T-helper 17 cell (primary cell): ENCODE measurements at regions not wholly inside any gene's neighbourhood (a gene's known extent, or its start where the extent isn't known, plus 50 kb on each side); places are given as distances from the start of the nearest gene placed in this dataset.
"Not testable (repeated sequence)": the region's sequence is repeated elsewhere in the genome, so short reads cannot be mapped to it uniquely, and the experiment has no call there.

Experiments used
- ATAC-seq: fragments of 150-1000 bp; cut with Tn5 transposase; 2 replicates; pipeline ENCODE4 v1.10.0; 2021; ENCODE audit warnings: mild to moderate bottlenecking, moderate library complexity
- DNase-seq, 3 donors: peaks; one replicate each; pipeline versions ENCODE4 v3.0.0 to v3.0.0-alpha.2; 2020 to 2021
- H3K9me3 ChIP-seq: one replicate; pipeline ENCODE4 v1.7.0; 2013; ENCODE audit warnings: low read length, mild to moderate bottlenecking; ENCODE audit not compliant: control insufficient read depth, poor library complexity, severe bottlenecking
- H3K27ac Mint-ChIP-seq: one replicate; pipeline ENCODE4 v1.8.0; 2022; ENCODE audit warnings: mild to moderate bottlenecking, moderate library complexity, mixed read lengths
- H3K27me3 Mint-ChIP-seq: one replicate; pipeline ENCODE4 v1.8.0; 2022; ENCODE audit warnings: mixed read lengths
- H3K36me3 Mint-ChIP-seq: one replicate; pipeline ENCODE4 v1.8.0; 2022; ENCODE audit warnings: low read depth, mixed read lengths
- H3K4me1 Mint-ChIP-seq: one replicate; pipeline ENCODE4 v1.8.0; 2022; ENCODE audit warnings: mild to moderate bottlenecking, mixed read lengths
- H3K4me3 Mint-ChIP-seq: one replicate; pipeline ENCODE4 v1.8.0; 2022; ENCODE audit warnings: mild to moderate bottlenecking, moderate library complexity, mixed read lengths

- no peak for DNase-seq
- Mint-ChIP-seq H3K27me3 (no peaks in the 10 kb centered on the region), H3K4me1 (no peaks in the 10 kb centered on the region), H3K27ac (no peak overlapping the region), H3K4me3 (no peak overlapping the region), H3K36me3 (no peaks in the 10 kb centered on the region)
- H3K9me3 ChIP-seq: no peaks in the 10 kb centered on the region
- no peak for ATAC-seq
Observed at GRCh38 chrX:65971151-65971550, 68.7 kb downstream of the VSIG4 start.

- not testable (repeated sequence) for H3K27ac Mint-ChIP-seq, H3K27me3 Mint-ChIP-seq, H3K4me3 Mint-ChIP-seq, H3K36me3 Mint-ChIP-seq, DNase-seq, H3K9me3 ChIP-seq, ATAC-seq, H3K4me1 Mint-ChIP-seq
Observed at GRCh38 chrX:65967159-65967558, 72.7 kb downstream of the VSIG4 start.

- Mint-ChIP-seq H3K27me3 (no peaks in the 10 kb centered on the region), H3K4me1 (no peaks in the 10 kb centered on the region), H3K27ac (no peak overlapping the region), H3K36me3 (no peaks in the 10 kb centered on the region), H3K4me3 (no peak overlapping the region)
- ATAC-seq (no peak), DNase-seq (no peak)
- no peaks in the 10 kb centered on the region for H3K9me3 ChIP-seq
Observed at GRCh38 chrX:65961714-65962113, 78.2 kb downstream of the VSIG4 start.

GRCh38 chrX:65948103-65948502, 91.8 kb downstream of the VSIG4 start:
- H3K27ac Mint-ChIP-seq: no peak overlapping the region
- ATAC-seq (no peak), DNase-seq (no peak)
- H3K27me3 Mint-ChIP-seq: no peaks in the 10 kb centered on the region
- peaks cover 7% of the 10 kb centered on the region for H3K4me1 Mint-ChIP-seq
- H3K4me3 Mint-ChIP-seq: no peak overlapping the region
- H3K9me3 ChIP-seq: no peaks in the 10 kb centered on the region
- H3K36me3 Mint-ChIP-seq: peaks cover 2% of the 10 kb centered on the region

GRCh38 chrX:65941775-65942174, 98.1 kb downstream of the VSIG4 start:
- Mint-ChIP-seq H3K4me1 (no peaks in the 10 kb centered on the region), H3K27ac (no peak overlapping the region), H3K36me3 (no peaks in the 10 kb centered on the region), H3K4me3 (no peak overlapping the region), H3K27me3 (no peaks in the 10 kb centered on the region)
- ATAC-seq (no peak), DNase-seq (no peak)
- no peaks in the 10 kb centered on the region for H3K9me3 ChIP-seq

- no peak overlapping the region for H3K27ac Mint-ChIP-seq
- peaks cover 2% of the 10 kb centered on the region for H3K4me1 Mint-ChIP-seq
- H3K9me3 ChIP-seq: no peaks in the 10 kb centered on the region
- ATAC-seq (no peak), DNase-seq (no peak)
- H3K4me3 Mint-ChIP-seq: no peak overlapping the region
- no peaks in the 10 kb centered on the region for H3K27me3 Mint-ChIP-seq
- no peaks in the 10 kb centered on the region for H3K36me3 Mint-ChIP-seq
Observed at GRCh38 chrX:65933085-65933589, 106.7 kb downstream of the VSIG4 start.

GRCh38 chrX:65932173-65933084, 107.5 kb downstream of the VSIG4 start:
- Mint-ChIP-seq H3K27ac (no peak overlapping the region), H3K4me3 (no peak overlapping the region), H3K27me3 (no peaks in the 10 kb centered on the region), H3K36me3 (no peaks in the 10 kb centered on the region), H3K4me1 (peaks cover 3% of the 10 kb centered on the region)
- DNase-seq: no peak
- no peaks in the 10 kb centered on the region for H3K9me3 ChIP-seq
- no peak for ATAC-seq

- DNase-seq: no peak
- Mint-ChIP-seq H3K4me1 (peaks cover 18% of the 10 kb centered on the region), H3K36me3 (no peaks in the 10 kb centered on the region), H3K27me3 (no peaks in the 10 kb centered on the region), H3K4me3 (no peak overlapping the region), H3K27ac (peak overlapping the region; percentile 56)
- H3K9me3 ChIP-seq: no peaks in the 10 kb centered on the region
- no peak for ATAC-seq
Observed at GRCh38 chrX:65928522-65928921, 111.4 kb downstream of the VSIG4 start.

GRCh38 chrX:65927386-65927785, 112.5 kb downstream of the VSIG4 start:
- peaks cover 21% of the 10 kb centered on the region for H3K4me1 Mint-ChIP-seq
- H3K4me3 Mint-ChIP-seq, H3K27me3 Mint-ChIP-seq, DNase-seq, H3K9me3 ChIP-seq, H3K36me3 Mint-ChIP-seq, ATAC-seq: not testable (repeated sequence)
- peak overlapping the region; percentile 56 for H3K27ac Mint-ChIP-seq

GRCh38 chrX:65926095-65927019, 113.5 kb downstream of the VSIG4 start:
- peaks cover 2% of the 10 kb centered on the region for H3K36me3 Mint-ChIP-seq
- H3K4me1 Mint-ChIP-seq: peaks cover 26% of the 10 kb centered on the region
- ATAC-seq (peak; percentile 85), DNase-seq (peak in 1 of 3 donors; percentile 4)
- H3K27ac Mint-ChIP-seq: peak overlapping the region; percentile 56
- H3K9me3 ChIP-seq: no peaks in the 10 kb centered on the region
- H3K27me3 Mint-ChIP-seq: no peaks in the 10 kb centered on the region
- peak overlapping the region; percentile 69 for H3K4me3 Mint-ChIP-seq

GRCh38 chrX:65925592-65925991, 114.3 kb downstream of the VSIG4 start:
- DNase-seq: no peak
- no peaks in the 10 kb centered on the region for H3K9me3 ChIP-seq
- H3K4me3 Mint-ChIP-seq: peak overlapping the region; percentile 69
- H3K27me3 Mint-ChIP-seq: no peaks in the 10 kb centered on the region
- H3K4me1 Mint-ChIP-seq: peaks cover 30% of the 10 kb centered on the region
- H3K36me3 Mint-ChIP-seq: peaks cover 4% of the 10 kb centered on the region
- H3K27ac Mint-ChIP-seq: no peak overlapping the region
- ATAC-seq: no peak

- no peaks in the 10 kb centered on the region for H3K27me3 Mint-ChIP-seq
- H3K9me3 ChIP-seq: no peaks in the 10 kb centered on the region
- DNase-seq: no peak
- H3K4me3 Mint-ChIP-seq: peak overlapping the region; percentile 33
- peak overlapping the region; percentile 83 for H3K27ac Mint-ChIP-seq
- peaks cover 4% of the 10 kb centered on the region for H3K36me3 Mint-ChIP-seq
- ATAC-seq: no peak
- H3K4me1 Mint-ChIP-seq: peaks cover 30% of the 10 kb centered on the region
Observed at GRCh38 chrX:65925005-65925404, 114.9 kb downstream of the VSIG4 start.

- no peak overlapping the region for H3K27ac Mint-ChIP-seq
- DNase-seq (no peak), ATAC-seq (no peak)
- H3K4me3 Mint-ChIP-seq: no peak overlapping the region
- peaks cover 25% of the 10 kb centered on the region for H3K4me1 Mint-ChIP-seq
- H3K36me3 Mint-ChIP-seq: peaks cover 4% of the 10 kb centered on the region
- no peaks in the 10 kb centered on the region for H3K27me3 Mint-ChIP-seq
- H3K9me3 ChIP-seq: no peaks in the 10 kb centered on the region
Observed at GRCh38 chrX:65921363-65921762, 118.5 kb downstream of the VSIG4 start.
